ENCODE measurements at regions not wholly inside any gene's neighbourhood (a gene's known extent, or its start where the extent isn't known, plus 50 kb on each side); places are given as distances from the start of the nearest gene placed in this dataset.
"Not testable (repeated sequence)": the region's sequence is repeated elsewhere in the genome, so short reads cannot be mapped to it uniquely, and the experiment has no call there.

- no peak for DNase-seq (ENCODE audit: low read depth in 2 of 2)
Measured at GRCh38 chrX:26873736-26874135, 589.4 kb downstream of the PPP4R3C start.

GRCh38 chrX:26871967-26872366 lies 591.2 kb downstream of the PPP4R3C start:
- no peak for DNase-seq (ENCODE audit: low read depth in 2 of 2)

- no peak for DNase-seq (ENCODE audit: low read depth in 2 of 2)
Measured at GRCh38 chrX:26851981-26852380, 611.2 kb downstream of the PPP4R3C start.

GRCh38 chrX:26848511-26848910 lies 614.6 kb downstream of the PPP4R3C start:
- DNase-seq (ENCODE audit: low read depth in 2 of 2), result no peak

GRCh38 chrX:26845056-26845455 lies 618.1 kb downstream of the PPP4R3C start:
- DNase-seq (ENCODE audit: low read depth in 2 of 2), result no peak

GRCh38 chrX:26822448-26822847 lies 606.5 kb downstream of the MAGEB5 start:
- DNase-seq (ENCODE audit: low read depth in 2 of 2), result no peak

- DNase-seq (ENCODE audit: low read depth in 2 of 2), result no peak
Measured at GRCh38 chrX:26789751-26790150, 573.8 kb downstream of the MAGEB5 start.

GRCh38 chrX:26788402-26788998 lies 572.5 kb downstream of the MAGEB5 start:
- no peak for DNase-seq (ENCODE audit: low read depth in 2 of 2)

- DNase-seq (ENCODE audit: low read depth in 2 of 2), result no peak
Measured at GRCh38 chrX:26783512-26784225, 567.7 kb downstream of the MAGEB5 start.

GRCh38 chrX:26778320-26778888 lies 562.4 kb downstream of the MAGEB5 start:
- no peak for DNase-seq (ENCODE audit: low read depth in 2 of 2)

- no peak for DNase-seq (ENCODE audit: low read depth in 2 of 2)
Measured at GRCh38 chrX:26762253-26762652, 546.3 kb downstream of the MAGEB5 start.

- DNase-seq (ENCODE audit: low read depth in 2 of 2), result not testable (repeated sequence)
Measured at GRCh38 chrX:26755760-26756159, 539.8 kb downstream of the MAGEB5 start.

- DNase-seq (ENCODE audit: low read depth in 2 of 2), result no peak
Measured at GRCh38 chrX:26747877-26748276, 531.9 kb downstream of the MAGEB5 start.

- DNase-seq (ENCODE audit: low read depth in 2 of 2), result no peak
Measured at GRCh38 chrX:26722666-26723428, 506.9 kb downstream of the MAGEB5 start.

GRCh38 chrX:26672571-26672970 lies 456.6 kb downstream of the MAGEB5 start:
- no peak for DNase-seq (ENCODE audit: low read depth in 2 of 2)

- no peak for DNase-seq (ENCODE audit: low read depth in 2 of 2)
Measured at GRCh38 chrX:26670521-26670920, 454.6 kb downstream of the MAGEB5 start.

GRCh38 chrX:26664919-26665318 lies 448.9 kb downstream of the MAGEB5 start:
- no peak for DNase-seq (ENCODE audit: low read depth in 2 of 2)

GRCh38 chrX:26653050-26653449 lies 437.1 kb downstream of the MAGEB5 start:
- no peak for DNase-seq (ENCODE audit: low read depth in 2 of 2)

GRCh38 chrX:26651755-26652154 lies 435.8 kb downstream of the MAGEB5 start:
- DNase-seq (ENCODE audit: low read depth in 2 of 2), result no peak

- no peak for DNase-seq (ENCODE audit: low read depth in 2 of 2)
Measured at GRCh38 chrX:26649534-26649933, 433.6 kb downstream of the MAGEB5 start.

GRCh38 chrX:26631385-26631784 lies 415.4 kb downstream of the MAGEB5 start:
- no peak for DNase-seq (ENCODE audit: low read depth in 2 of 2)

GRCh38 chrX:26613956-26614355 lies 398.0 kb downstream of the MAGEB5 start:
- DNase-seq (ENCODE audit: low read depth in 2 of 2), result no peak

GRCh38 chrX:26606971-26607370 lies 391.0 kb downstream of the MAGEB5 start:
- DNase-seq (ENCODE audit: low read depth in 2 of 2), result no peak

Measured in stimulated activated CD8-positive, alpha-beta memory T cell treated with anti-CD3 and anti-CD28 coated beads, Interleukin-15, amount 100 ng/mL, for 48 hours (primary cell).